ENCODE measurements at regions not wholly inside any gene's neighbourhood (a gene's known extent, or its start where the extent isn't known, plus 50 kb on each side); places are given as distances from the start of the nearest gene placed in this dataset.
"Not testable (repeated sequence)": the region's sequence is repeated elsewhere in the genome, so short reads cannot be mapped to it uniquely, and the experiment has no call there.

DNA sequence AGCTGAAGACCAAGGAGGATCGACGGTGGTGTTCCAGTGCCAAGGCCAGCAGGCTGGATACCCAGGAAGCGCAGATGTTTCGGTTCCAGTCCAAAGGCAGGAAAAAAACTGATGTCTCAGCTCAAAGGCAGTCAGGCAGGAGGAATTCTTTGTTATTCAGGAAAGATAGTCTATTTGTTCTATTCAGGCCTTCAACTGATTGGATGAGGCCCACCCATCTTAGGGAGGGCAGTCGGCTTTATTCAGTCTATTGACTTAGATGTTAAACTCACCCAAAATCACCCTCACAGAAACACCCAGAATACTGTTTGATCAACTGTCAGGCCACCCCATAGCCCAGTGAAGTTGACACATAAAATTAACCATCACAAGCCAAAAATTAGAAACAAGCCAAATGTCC is 63.9 kb upstream of the SMURF2 start:
- DNase-seq (ENCODE audit: low read depth) = not testable (repeated sequence)

DNA sequence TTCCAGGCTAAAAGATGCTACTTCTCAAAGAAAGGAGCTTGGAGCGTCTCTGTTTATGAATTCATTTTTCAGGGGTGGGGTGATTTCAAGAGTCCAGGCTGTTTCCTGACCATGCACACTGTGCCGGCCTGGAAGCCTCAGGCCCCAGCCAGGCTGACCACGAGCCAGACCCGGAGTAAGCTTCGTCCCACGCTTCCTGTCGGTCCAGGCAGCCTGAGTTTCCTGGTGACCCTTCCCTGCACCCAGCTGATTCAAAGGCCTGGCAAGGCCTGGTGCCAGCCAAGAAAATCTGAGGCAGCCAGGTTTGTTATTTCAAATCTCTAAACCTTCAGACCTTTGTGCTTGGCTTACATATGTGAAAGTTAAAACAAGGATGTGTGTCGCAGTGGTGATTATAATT is 62.1 kb upstream of the SMURF2 start:
- DNase-seq (ENCODE audit: low read depth) = not testable (repeated sequence)

DNA sequence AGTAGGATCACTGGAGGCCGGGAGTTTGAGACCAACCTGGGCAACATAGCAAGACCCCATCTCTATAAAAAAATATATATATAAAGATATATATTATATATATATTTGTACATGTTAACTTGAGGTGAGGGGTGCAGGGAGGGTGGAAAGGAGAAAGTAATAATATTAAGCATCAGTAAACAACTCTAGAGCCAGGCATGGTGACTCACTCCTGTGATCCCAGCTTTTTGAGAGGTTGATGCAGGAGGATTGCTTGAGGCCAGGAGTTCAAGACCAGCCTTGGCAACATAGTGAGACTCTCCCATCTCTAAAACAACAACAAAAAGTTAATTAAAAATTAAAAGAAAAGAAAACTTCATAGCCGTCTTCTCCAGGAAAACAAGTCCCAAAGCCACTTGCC is 61.7 kb upstream of the SMURF2 start:
- DNase-seq (ENCODE audit: low read depth) = no peak

DNA sequence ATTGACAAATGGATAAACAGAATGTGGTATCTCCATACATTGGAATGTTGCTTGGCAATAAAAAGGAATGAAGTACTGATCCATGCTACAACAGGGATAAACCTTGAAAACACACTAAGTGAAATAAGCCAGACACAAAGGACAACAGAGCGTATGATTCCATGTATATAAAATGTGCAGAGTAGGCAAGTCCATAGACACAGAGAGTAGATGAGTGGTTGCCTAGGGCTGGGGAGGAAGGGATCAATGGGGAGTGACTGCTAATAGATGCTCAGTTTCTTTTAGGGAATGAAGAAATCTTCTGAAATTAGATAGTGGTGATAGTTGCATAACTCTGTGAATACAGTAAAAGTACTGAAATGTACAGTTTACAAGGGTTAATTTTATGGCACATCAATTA is 59.4 kb upstream of the SMURF2 start:
- DNase-seq (ENCODE audit: low read depth) = not testable (repeated sequence)

DNA sequence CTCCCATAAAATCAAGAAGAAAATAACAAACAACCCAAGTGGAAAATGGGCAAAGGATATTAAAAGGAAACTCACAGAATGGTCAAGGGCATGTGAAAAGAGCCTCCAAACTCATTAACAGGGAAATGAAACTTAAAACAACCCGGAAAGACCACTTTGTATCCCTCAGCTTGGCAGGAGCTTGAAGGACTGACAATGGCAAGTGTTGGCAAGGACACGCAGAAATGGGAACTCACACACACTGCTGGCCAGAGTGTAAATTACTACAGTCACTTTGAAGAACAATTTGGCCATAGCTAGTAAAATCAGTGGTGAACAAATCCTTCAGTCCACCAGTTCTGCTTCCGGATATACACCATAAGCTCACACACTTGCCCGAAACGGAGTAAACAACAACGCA is 58.1 kb upstream of the SMURF2 start:
- DNase-seq (ENCODE audit: low read depth) = not testable (repeated sequence)

DNA sequence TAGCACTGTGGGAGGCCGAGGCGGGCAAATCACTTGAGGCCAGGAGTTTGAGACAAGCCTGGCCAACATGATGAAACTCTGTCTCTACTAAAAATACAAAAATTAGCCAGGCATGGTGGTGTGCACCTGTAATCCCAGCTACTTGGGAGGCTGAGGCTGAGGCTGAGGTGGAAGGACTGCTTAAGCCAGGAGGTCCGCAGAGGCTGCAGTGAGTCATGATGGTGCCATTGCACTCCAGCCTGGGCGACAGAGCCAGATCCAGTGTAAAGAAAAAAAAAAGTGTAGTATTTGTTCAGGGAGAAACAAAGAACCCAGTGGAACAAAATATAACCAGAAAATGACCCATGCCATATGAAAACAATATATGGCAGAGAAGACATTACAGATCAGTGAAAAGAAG is 57.4 kb upstream of the SMURF2 start:
- DNase-seq (ENCODE audit: low read depth) = not testable (repeated sequence)

DNA sequence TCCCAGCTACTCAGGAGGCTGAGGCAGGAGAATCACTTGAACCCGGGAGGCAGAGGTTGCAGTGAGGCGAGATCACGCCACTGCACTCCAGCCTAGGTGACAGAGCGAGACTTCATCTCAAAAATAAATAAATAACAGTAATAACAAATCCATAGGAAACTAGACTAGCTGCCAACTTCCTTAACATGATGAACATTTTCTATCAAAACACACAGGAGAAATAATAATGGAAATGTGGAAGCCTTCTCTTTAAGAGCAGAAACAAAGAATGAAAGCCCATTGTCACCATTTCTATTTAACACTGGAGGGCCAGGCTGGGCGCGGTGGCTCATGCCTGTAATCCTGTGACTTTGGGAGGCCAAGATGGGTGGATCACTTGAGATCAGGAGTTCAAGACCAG is 56.7 kb upstream of the SMURF2 start:
- not testable (repeated sequence) for DNase-seq (ENCODE audit: low read depth)

DNA sequence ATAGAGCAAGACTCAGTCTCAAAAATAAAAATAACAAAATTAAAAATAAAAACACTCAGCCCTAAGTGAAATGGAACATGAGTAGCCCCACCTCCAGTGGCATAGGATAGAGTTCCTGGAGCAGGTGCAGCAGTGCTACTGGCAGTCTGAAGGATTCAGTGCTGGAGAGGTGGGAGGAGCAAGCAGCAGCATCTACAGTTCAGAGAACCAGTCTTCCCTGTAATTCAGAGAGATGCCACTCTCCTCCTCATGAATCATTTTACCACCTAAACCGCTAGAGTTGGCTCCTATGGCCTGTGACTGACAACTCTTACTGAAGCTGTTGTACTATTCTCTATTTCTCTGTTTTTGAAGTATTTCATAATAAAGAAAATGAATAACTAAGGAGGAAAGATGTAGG is 56.0 kb upstream of the SMURF2 start:
- DNase-seq (ENCODE audit: low read depth) = no peak

DNA sequence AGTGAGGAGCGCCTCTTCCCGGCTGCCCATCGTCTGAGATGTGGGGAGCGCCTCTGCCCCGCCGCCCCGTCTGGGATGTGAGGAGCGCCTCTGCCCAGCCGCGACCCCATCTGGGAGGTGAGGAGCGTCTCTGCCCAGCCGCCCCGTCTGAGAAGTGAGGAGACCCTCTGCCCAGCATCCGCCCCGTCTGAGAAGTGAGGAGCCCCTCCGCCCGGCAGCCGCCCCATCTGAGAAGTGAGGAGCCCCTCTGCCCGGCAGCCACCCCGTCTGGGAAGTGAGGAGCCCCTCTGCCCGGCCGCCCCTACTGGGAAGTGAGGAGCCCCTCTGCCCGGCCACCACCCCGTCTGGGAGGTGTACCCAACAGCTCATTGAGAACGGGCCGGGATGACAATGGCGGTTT is 54.4 kb upstream of the SMURF2 start:
- DNase-seq (ENCODE audit: low read depth) = not testable (repeated sequence)

DNA sequence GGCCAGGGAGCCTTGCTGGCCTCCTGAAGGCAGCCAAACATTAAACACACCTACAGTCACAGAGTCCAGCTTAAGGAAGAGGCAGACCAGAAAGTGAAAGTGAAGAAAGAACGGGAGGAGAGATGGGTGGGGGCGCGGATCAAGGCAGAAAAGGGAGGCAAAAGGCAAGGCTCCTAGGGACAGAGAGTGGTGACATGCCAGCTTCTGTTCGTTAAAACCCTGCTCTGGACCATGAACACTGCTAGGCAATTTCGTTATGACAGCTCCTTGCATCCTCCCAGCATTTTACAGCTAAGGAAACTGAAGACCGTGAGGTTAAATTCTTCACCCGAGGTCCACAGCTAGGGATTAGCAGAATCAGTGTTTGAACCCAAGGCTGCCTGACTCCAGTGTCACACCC is 51.7 kb upstream of the SMURF2 start:
- DNase-seq (ENCODE audit: low read depth) = not testable (repeated sequence)

DNA sequence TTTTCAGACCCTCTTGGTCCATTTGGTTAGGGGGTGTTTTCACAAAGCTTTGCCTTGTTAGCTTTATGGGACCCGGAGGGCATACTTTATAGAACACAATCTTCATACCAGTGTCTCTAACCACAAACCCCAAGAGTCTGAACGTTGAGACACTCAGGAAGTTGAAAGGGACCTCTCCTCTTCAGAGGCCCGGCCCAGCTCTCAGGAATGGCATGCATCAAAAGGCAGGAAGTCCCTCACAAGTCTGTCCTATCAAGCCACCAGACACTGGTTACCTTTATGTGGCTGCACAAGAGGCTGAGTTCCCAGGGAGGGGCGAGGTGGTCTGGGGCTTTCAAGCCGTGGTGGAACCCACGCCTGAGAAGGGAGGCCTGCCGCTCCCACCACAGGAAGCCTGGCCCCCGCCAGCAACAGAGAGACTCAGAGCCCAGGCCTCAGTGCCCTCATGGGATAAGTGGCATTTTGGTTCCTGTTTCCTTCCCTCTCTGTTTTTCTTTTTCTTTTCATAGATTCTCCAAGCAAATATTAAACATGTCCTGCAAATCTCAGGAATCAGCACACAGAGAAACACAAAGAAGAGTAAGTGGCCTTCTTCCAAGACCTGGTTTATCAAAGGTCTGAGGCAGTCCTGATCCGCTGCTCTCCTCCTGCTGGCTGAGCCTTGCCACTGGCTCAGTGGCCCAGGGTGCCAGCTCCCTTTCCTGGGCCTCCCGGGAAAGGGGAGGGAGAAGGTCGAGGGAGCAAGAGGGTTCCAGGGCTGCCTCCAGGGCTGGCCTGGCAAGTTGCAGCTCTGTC is 50.6 kb upstream of the SMURF2 start:
- DNase-seq (ENCODE audit: low read depth) = not testable (repeated sequence)
